ENCODE measurements at regions not wholly inside any gene's neighbourhood (a gene's known extent, or its start where the extent isn't known, plus 50 kb on each side); places are given as distances from the start of the nearest gene placed in this dataset.

GRCh38 chr11:15551901-15552851, 437.5 kb downstream of the INSC start:
- TF ChIP-seq CTCF (IDR thresholded peaks at IDR 0.05) (no peak), POLR2AphosphoS5 (IDR thresholded peaks at IDR 0.05) (no peak)
